ENCODE measurements at regions not wholly inside any gene's neighbourhood (a gene's known extent, or its start where the extent isn't known, plus 50 kb on each side); places are given as distances from the start of the nearest gene placed in this dataset.

GRCh38 chr1:208357644-208358507, 113.7 kb upstream of the PLXNA2 start:
- no peaks in the 10 kb centered on the region for H3K4me1 ChIP-seq (ENCODE audit: insufficient read depth, low read length, poor library complexity, severe bottlenecking)

DNA sequence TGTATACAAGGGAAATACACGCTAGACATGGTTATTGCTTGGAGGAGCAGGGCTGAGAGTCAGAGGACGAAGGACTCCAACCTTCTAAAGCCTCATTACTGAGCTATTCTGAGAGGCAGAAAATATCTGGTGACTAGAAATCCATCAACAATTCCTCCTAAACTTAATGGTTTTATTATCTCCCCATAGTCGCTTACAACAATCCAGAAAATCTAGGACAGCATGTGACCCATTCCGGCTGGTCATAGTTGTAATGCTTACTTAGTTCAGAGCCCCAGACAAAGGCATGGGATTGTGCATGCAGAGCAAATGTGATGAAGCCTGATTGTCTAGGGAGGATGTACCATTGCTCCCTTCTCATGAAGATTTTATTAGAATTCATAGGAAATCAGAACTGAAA, 114.5 kb upstream of the PLXNA2 start:
- no TSS peak for BruUV-seq (replicated peaks)
- Histone ChIP-seq H3K4me2 (ENCODE audit: low read length) (no peak overlapping the region), H3K4me1 (ENCODE audit: insufficient read depth, low read length, poor library complexity, severe bottlenecking) (no peaks in the 10 kb centered on the region), H2AFZ (ENCODE audit: low read length) (no peak overlapping the region), H4K20me1 (ENCODE audit: insufficient read depth, low read length) (no peaks in the 10 kb centered on the region), H3K27ac (ENCODE audit: low read depth, low read length, poor library complexity, severe bottlenecking) (no peak overlapping the region), H3K9me3 (ENCODE audit: low read length) (no peaks in the 10 kb centered on the region), H3K79me2 (ENCODE audit: insufficient read depth, low read depth, low read length) (no peaks in the 10 kb centered on the region), H3K36me3 (ENCODE audit: insufficient read depth, low read length) (no peaks in the 10 kb centered on the region), H3K4me3 (ENCODE audit: low read depth, low read length, poor library complexity, severe bottlenecking) (no peak overlapping the region), H3K9me2 (ENCODE audit: insufficient read depth, low read length) (no peaks in the 10 kb centered on the region)
- CTCF ChIA-PET (ENCODE audit: unreplicated experiment) = no interaction called here
- intact Hi-C loops (cut with micrococcal nuclease; ENCODE audit: unreplicated experiment) = no loop called here
- POLR2A ChIA-PET = interaction anchor here (0.7 kb wide), 1 partner anchor 207 kb away, joined by 3 read pairs; no protein-coding TSS in a partner anchor
- no peak for DNase-seq (ENCODE audit: low spot score)
- TF ChIP-seq CTCF (conservative IDR thresholded peaks at IDR 0.05; ENCODE audit: low read length) (no peak), EZH2phosphoT487 (IDR thresholded peaks at IDR 0.05; ENCODE audit: borderline replicate concordance, low read depth, low read length) (no peak)

More at GRCh38 chr1:208357644-208358507, 113.7 kb upstream of the PLXNA2 start:
- no peak for TF ChIP-seq CTCF (conservative IDR thresholded peaks at IDR 0.05; ENCODE audit: low read length)
- no peak for TF ChIP-seq EZH2phosphoT487 (IDR thresholded peaks at IDR 0.05; ENCODE audit: borderline replicate concordance, low read depth, low read length)
- no peak overlapping the region for H2AFZ ChIP-seq (ENCODE audit: low read length)
- intact Hi-C loops (cut with micrococcal nuclease; ENCODE audit: unreplicated experiment) = no loop called here
- no peak overlapping the region for H3K4me2 ChIP-seq (ENCODE audit: low read length)
- no TSS peak for BruUV-seq (replicated peaks)
- no peaks in the 10 kb centered on the region for H3K79me2 ChIP-seq (ENCODE audit: insufficient read depth, low read depth, low read length)
- POLR2A ChIA-PET = interaction anchor here (1.1 kb wide), 1 partner anchor 39 kb away, joined by 3 read pairs; no protein-coding TSS in a partner anchor
- no peaks in the 10 kb centered on the region for H3K9me3 ChIP-seq (ENCODE audit: low read length)
- no peaks in the 10 kb centered on the region for H4K20me1 ChIP-seq (ENCODE audit: insufficient read depth, low read length)
- no peak overlapping the region for H3K27ac ChIP-seq (ENCODE audit: low read depth, low read length, poor library complexity, severe bottlenecking)
- no peaks in the 10 kb centered on the region for H3K36me3 ChIP-seq (ENCODE audit: insufficient read depth, low read length)
- H3K4me3 ChIP-seq (ENCODE audit: low read depth, low read length, poor library complexity, severe bottlenecking) = no peak overlapping the region
- CTCF ChIA-PET (ENCODE audit: unreplicated experiment) = no interaction called here
- H3K9me2 ChIP-seq (ENCODE audit: insufficient read depth, low read length) = no peaks in the 10 kb centered on the region
- DNase-seq (ENCODE audit: low spot score) = no peak

DNA sequence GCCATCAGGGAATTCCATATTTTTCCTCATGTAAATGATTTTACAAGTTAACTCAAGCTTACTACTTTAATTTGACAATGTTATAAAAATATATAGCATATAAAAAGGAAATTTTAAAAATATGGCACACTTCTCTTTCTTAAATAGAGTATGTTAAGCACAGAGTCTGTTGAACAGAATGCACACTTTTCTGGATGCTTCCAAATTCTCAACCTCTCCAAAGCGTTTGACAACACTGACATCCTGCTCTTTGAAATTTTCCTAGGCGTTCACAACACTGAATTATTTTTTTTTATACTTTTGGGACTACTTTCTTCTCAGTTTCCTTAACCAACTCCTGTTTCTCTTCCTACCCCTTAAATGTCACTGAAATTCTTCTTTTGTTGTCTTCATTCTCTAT, 117.8 kb upstream of the PLXNA2 start:
- H3K9me3 ChIP-seq (ENCODE audit: low read length) = no peaks in the 10 kb centered on the region
- no peak for TF ChIP-seq EZH2phosphoT487 (IDR thresholded peaks at IDR 0.05; ENCODE audit: borderline replicate concordance, low read depth, low read length)
- TF ChIP-seq CTCF (conservative IDR thresholded peaks at IDR 0.05; ENCODE audit: low read length) = no peak
- BruUV-seq (replicated peaks) = no TSS peak
- POLR2A ChIA-PET = interaction anchor here (0.7 kb wide), 1 partner anchor 22 kb away, joined by 3 read pairs; no protein-coding TSS in a partner anchor
- CTCF ChIA-PET (ENCODE audit: unreplicated experiment) = no interaction called here
- no peaks in the 10 kb centered on the region for H4K20me1 ChIP-seq (ENCODE audit: insufficient read depth, low read length)
- H2AFZ ChIP-seq (ENCODE audit: low read length) = no peak overlapping the region
- H3K9me2 ChIP-seq (ENCODE audit: insufficient read depth, low read length) = no peaks in the 10 kb centered on the region
- H3K4me1 ChIP-seq (ENCODE audit: insufficient read depth, low read length, poor library complexity, severe bottlenecking) = no peaks in the 10 kb centered on the region
- no peak for DNase-seq (ENCODE audit: low spot score)
- H3K79me2 ChIP-seq (ENCODE audit: insufficient read depth, low read depth, low read length) = no peaks in the 10 kb centered on the region
- intact Hi-C loops (cut with micrococcal nuclease; ENCODE audit: unreplicated experiment) = no loop called here
- H3K4me2 ChIP-seq (ENCODE audit: low read length) = no peak overlapping the region
- no peak overlapping the region for H3K4me3 ChIP-seq (ENCODE audit: low read depth, low read length, poor library complexity, severe bottlenecking)
- no peaks in the 10 kb centered on the region for H3K36me3 ChIP-seq (ENCODE audit: insufficient read depth, low read length)
- H3K27ac ChIP-seq (ENCODE audit: low read depth, low read length, poor library complexity, severe bottlenecking) = no peak overlapping the region
